ENCODE measurements at regions not wholly inside any gene's neighbourhood (a gene's known extent, or its start where the extent isn't known, plus 50 kb on each side); places are given as distances from the start of the nearest gene placed in this dataset.

DNA sequence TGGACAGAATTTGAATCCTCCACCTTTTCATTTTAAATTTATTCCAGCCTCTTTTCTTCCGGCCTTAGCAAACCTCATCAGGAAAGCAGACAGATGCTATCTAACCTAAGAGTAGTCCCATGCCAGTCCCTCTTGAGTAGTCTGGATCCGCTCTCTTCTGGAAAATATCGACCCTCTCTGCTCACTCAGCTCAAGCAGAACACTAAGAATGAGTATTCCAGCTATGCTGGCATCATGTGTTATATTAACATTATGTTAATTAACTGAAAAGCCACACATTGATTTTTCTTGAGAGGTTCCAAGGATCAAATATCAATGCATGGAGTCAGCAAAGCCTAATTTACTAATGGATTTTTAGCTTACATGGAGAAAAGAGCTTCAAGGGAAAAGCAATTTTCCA, 161.4 kb downstream of the ID4 start:
- Histone ChIP-seq H3K4me3 (ENCODE audit: low read length) (no peak overlapping the region), H4K20me1 (ENCODE audit: control insufficient read depth, insufficient read depth, low read depth, low read length) (no peaks in the 10 kb centered on the region), H3K9me2 (replicated peaks; ENCODE audit: control insufficient read depth, low read length) (no peaks in the 10 kb centered on the region), H3K36me3 (ENCODE audit: control insufficient read depth, low read length) (no peaks in the 10 kb centered on the region), H3K4me1 (ENCODE audit: control insufficient read depth, low read length) (no peaks in the 10 kb centered on the region), H3K27ac (ENCODE audit: low read depth, low read length) (no peak overlapping the region), H3K79me2 (ENCODE audit: control insufficient read depth, low read length) (no peaks in the 10 kb centered on the region), H3K9me3 (ENCODE audit: control insufficient read depth, insufficient read depth, low read length) (peaks cover 11% of the 10 kb centered on the region), H3K27me3 (ENCODE audit: control insufficient read depth, low read length) (no peaks in the 10 kb centered on the region), H3K4me2 (ENCODE audit: low read length) (no peak overlapping the region), H3F3A (ENCODE audit: control insufficient read depth, insufficient read depth) (no peaks in the 10 kb centered on the region)
- TF ChIP-seq CTCF (IDR thresholded peaks at IDR 0.05; ENCODE audit: low read depth, low read length, poor library complexity, severe bottlenecking), result no peak
- no peak for TF ChIP-seq EZH2phosphoT487 (IDR thresholded peaks at IDR 0.05; ENCODE audit: borderline replicate concordance, low read length)

- Histone ChIP-seq H3K9me2 (replicated peaks; ENCODE audit: control insufficient read depth, low read length) (no peaks in the 10 kb centered on the region), H3K4me3 (ENCODE audit: low read length) (no peak overlapping the region), H3K4me2 (ENCODE audit: low read length) (no peak overlapping the region), H3K9me3 (ENCODE audit: control insufficient read depth, insufficient read depth, low read length) (peaks cover 11% of the 10 kb centered on the region), H4K20me1 (ENCODE audit: control insufficient read depth, insufficient read depth, low read depth, low read length) (no peaks in the 10 kb centered on the region), H3K79me2 (ENCODE audit: control insufficient read depth, low read length) (no peaks in the 10 kb centered on the region), H3K27me3 (ENCODE audit: control insufficient read depth, low read length) (no peaks in the 10 kb centered on the region), H3K36me3 (ENCODE audit: control insufficient read depth, low read length) (no peaks in the 10 kb centered on the region), H3K27ac (ENCODE audit: low read depth, low read length) (no peak overlapping the region), H3K4me1 (ENCODE audit: control insufficient read depth, low read length) (no peaks in the 10 kb centered on the region), H3F3A (ENCODE audit: control insufficient read depth, insufficient read depth) (no peaks in the 10 kb centered on the region)
- TF ChIP-seq EZH2phosphoT487 (IDR thresholded peaks at IDR 0.05; ENCODE audit: borderline replicate concordance, low read length) (no peak), CTCF (IDR thresholded peaks at IDR 0.05; ENCODE audit: low read depth, low read length, poor library complexity, severe bottlenecking) (no peak)
Observed at GRCh38 chr6:19999319-20000191, 162.4 kb downstream of the ID4 start.

GRCh38 chr6:20001286-20001685, 164.1 kb downstream of the ID4 start:
- TF ChIP-seq EZH2phosphoT487 (IDR thresholded peaks at IDR 0.05; ENCODE audit: borderline replicate concordance, low read length) (no peak), CTCF (IDR thresholded peaks at IDR 0.05; ENCODE audit: low read depth, low read length, poor library complexity, severe bottlenecking) (no peak)
- no peaks in the 10 kb centered on the region for H3F3A ChIP-seq (ENCODE audit: control insufficient read depth, insufficient read depth)

More at GRCh38 chr6:20001286-20001685, 164.1 kb downstream of the ID4 start:
- Histone ChIP-seq H3K4me1 (ENCODE audit: control insufficient read depth, low read length) (no peaks in the 10 kb centered on the region), H3K4me2 (ENCODE audit: low read length) (no peak overlapping the region), H4K20me1 (ENCODE audit: control insufficient read depth, insufficient read depth, low read depth, low read length) (no peaks in the 10 kb centered on the region), H3K9me3 (ENCODE audit: control insufficient read depth, insufficient read depth, low read length) (peaks cover 11% of the 10 kb centered on the region), H3K27ac (ENCODE audit: low read depth, low read length) (no peak overlapping the region), H3K27me3 (ENCODE audit: control insufficient read depth, low read length) (no peaks in the 10 kb centered on the region), H3K36me3 (ENCODE audit: control insufficient read depth, low read length) (no peaks in the 10 kb centered on the region), H3K79me2 (ENCODE audit: control insufficient read depth, low read length) (no peaks in the 10 kb centered on the region), H3K9me2 (replicated peaks; ENCODE audit: control insufficient read depth, low read length) (no peaks in the 10 kb centered on the region), H3K4me3 (ENCODE audit: low read length) (no peak overlapping the region)

All from DOHH2 (cell line).